Osteocyte (in vitro differentiated cells): ENCODE measurements at regions not wholly inside any gene's neighbourhood (a gene's known extent, or its start where the extent isn't known, plus 50 kb on each side); places are given as distances from the start of the nearest gene placed in this dataset.

ENCODE experiments used
- DNase-seq: peaks from one replicate; pipeline ENCODE4 v3.0.0; 2021; ENCODE audit warnings: mixed read lengths; ENCODE audit not compliant: unreplicated experiment; ENCODE audit errors: extremely low spot score
- H3K27ac Mint-ChIP-seq: one replicate; pipeline ENCODE4 v1.8.0; 2021; ENCODE audit warnings: mild to moderate bottlenecking, mixed read lengths; ENCODE audit not compliant: unreplicated experiment
- H3K27me3 Mint-ChIP-seq: one replicate; pipeline ENCODE4 v1.8.0; 2021; ENCODE audit warnings: mixed read lengths; ENCODE audit not compliant: unreplicated experiment
- H3K36me3 Mint-ChIP-seq: one replicate; pipeline ENCODE4 v1.8.0; 2021; ENCODE audit warnings: mixed read lengths; ENCODE audit not compliant: unreplicated experiment
- H3K4me1 Mint-ChIP-seq: one replicate; pipeline ENCODE4 v1.8.0; 2021; ENCODE audit warnings: mixed read lengths; ENCODE audit not compliant: unreplicated experiment
- H3K4me3 Mint-ChIP-seq: one replicate; pipeline ENCODE4 v1.8.0; 2021; ENCODE audit warnings: mild to moderate bottlenecking, moderate library complexity, mixed read lengths; ENCODE audit not compliant: unreplicated experiment
- H3K9me3 Mint-ChIP-seq: one replicate; pipeline ENCODE4 v1.8.0; 2021; ENCODE audit warnings: mixed read lengths; ENCODE audit not compliant: unreplicated experiment
- TF ChIP-seq, protein P1 (sequence below): fragments of 200-600 bp; sonication (generic); IDR thresholded peaks from 2 replicates; pipeline ENCODE4 v1.5.0; 2021; ENCODE audit warnings: antibody characterized with exemption, mild to moderate bottlenecking, moderate library complexity

DNA sequence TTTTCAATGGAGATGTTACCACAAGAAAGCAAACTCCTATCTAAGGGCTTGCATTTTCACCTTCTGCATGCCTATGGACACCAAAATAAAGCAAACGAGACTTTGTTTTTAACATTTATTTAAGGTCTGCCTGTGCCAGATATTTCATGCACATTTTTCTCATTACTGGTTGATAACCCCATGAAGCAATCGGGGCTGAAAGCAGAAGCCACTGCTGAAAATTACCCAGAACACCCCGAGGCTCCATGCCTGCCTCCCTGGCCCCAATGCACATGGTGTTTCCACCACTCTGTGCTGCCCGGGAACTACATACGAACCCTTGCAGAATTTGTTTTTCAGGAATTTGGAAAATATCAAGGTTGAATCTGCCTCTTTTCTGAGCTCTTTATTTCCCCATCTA lies 240.1 kb downstream of the NR2F1-AS1 start:
- Mint-ChIP-seq H3K4me1 (peaks cover 10% of the 10 kb centered on the region), H3K36me3 (peaks cover 1% of the 10 kb centered on the region), H3K4me3 (no peak overlapping the region), H3K9me3 (no peaks in the 10 kb centered on the region), H3K27me3 (no peaks in the 10 kb centered on the region), H3K27ac (no peak overlapping the region)
- TF ChIP-seq, protein P1, sequence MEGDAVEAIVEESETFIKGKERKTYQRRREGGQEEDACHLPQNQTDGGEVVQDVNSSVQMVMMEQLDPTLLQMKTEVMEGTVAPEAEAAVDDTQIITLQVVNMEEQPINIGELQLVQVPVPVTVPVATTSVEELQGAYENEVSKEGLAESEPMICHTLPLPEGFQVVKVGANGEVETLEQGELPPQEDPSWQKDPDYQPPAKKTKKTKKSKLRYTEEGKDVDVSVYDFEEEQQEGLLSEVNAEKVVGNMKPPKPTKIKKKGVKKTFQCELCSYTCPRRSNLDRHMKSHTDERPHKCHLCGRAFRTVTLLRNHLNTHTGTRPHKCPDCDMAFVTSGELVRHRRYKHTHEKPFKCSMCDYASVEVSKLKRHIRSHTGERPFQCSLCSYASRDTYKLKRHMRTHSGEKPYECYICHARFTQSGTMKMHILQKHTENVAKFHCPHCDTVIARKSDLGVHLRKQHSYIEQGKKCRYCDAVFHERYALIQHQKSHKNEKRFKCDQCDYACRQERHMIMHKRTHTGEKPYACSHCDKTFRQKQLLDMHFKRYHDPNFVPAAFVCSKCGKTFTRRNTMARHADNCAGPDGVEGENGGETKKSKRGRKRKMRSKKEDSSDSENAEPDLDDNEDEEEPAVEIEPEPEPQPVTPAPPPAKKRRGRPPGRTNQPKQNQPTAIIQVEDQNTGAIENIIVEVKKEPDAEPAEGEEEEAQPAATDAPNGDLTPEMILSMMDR: no peak
- DNase-seq: no peak

DNA sequence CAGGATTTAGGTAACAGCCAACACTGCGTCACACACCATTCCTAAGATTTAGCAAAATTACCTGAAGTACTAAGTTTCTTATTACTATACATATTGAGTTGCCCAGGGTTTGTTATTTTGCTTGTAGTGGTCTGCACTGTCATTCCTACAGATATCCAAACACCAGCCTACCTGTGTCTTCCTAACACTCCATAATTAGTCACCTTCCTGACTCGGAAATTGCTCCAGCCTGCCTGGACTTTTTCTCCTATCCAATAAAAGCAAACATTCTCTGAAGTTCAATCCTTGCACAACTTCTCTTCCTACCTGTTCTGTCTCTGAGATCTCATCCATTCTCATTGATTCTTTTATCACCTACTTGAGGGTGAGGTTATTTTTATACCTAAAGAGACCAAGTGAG lies 243.9 kb downstream of the NR2F1-AS1 start:
- no peak for DNase-seq
- H3K27me3 Mint-ChIP-seq: no peaks in the 10 kb centered on the region
- no peak overlapping the region for H3K4me3 Mint-ChIP-seq
- H3K9me3 Mint-ChIP-seq: no peaks in the 10 kb centered on the region
- TF ChIP-seq, protein P1: no peak
- H3K36me3 Mint-ChIP-seq: peaks cover 1% of the 10 kb centered on the region
- H3K27ac Mint-ChIP-seq: no peak overlapping the region
- H3K4me1 Mint-ChIP-seq: no peaks in the 10 kb centered on the region

DNA sequence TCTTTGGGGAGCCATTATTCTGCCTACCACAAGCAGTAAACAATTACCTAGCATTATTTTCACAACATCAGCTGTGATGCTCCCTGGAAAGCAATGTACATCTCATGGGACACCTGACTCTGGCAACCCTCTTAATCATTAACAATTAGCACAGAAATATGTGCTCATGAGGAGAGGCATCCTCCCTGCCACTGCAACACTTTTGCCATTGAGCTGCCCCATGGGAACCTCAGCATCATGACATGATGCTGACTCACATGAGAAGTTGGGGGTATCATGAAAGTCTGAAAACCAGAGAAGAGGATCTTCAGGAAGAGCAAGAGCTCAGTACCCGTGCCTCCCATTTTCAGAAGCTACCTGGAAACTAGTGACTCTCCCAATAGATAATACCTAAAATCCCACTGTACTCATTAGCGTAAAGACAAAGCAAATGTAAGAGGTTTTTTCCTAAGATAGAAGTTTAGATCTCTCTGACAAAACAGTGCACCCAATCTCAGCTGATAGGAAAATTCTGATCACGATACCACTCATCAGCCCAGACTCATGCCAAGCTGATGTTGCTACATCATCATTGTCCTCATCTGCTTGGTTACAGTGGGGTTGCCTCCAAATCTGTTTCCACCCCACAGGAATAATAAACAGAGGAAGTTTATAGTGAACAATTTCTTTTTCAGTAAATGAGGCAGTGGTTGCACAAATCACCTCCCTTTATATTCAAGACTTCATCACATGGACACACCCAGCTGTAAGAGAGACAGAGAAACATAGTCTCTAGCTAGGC lies 244.5 kb downstream of the NR2F1-AS1 start:
- no peak for DNase-seq
- Mint-ChIP-seq H3K27ac (no peak overlapping the region), H3K4me3 (no peak overlapping the region), H3K4me1 (no peaks in the 10 kb centered on the region), H3K36me3 (peaks cover 1% of the 10 kb centered on the region), H3K9me3 (no peaks in the 10 kb centered on the region), H3K27me3 (no peaks in the 10 kb centered on the region)
- TF ChIP-seq, protein P1: no peak

DNA sequence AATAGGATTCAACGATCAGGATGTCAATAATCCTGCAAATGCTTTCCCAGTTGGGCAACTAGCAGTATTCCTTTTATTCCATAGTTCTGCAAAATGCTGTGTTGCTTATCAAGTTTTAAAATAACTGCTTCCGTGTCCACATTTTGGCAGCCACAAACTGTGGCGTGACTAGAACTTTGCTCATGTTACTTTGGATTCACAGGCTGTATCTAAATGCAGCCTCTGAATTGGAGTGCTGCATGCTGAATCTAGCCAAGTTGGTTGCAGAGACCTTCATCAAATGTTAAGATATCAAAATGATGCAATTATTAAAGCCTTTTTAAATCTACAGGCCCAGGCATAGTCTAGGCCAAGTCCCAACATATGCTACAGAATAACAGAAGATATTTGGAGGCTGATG lies 249.2 kb downstream of the NR2F1-AS1 start:
- no peaks in the 10 kb centered on the region for H3K27me3 Mint-ChIP-seq

DNA sequence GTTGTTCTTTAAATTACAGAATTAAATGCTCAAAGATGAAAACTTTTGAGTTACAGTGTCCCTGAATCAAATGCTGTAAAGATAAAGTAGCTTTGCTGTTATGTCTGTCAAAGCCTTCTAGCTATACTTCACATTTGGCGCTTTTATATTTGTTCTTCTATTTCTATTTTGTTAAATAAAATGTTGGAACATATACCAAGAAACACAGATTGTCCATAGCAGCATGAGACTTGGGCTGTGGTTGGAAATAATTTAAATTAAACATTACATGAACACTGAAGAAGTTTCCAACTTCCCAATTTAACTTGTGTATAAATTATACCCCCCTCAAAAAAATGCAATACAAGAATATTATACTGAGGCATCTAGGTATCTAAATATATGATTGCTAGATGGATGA lies 249.8 kb downstream of the NR2F1-AS1 start:
- no peaks in the 10 kb centered on the region for H3K36me3 Mint-ChIP-seq
- H3K9me3 Mint-ChIP-seq: no peaks in the 10 kb centered on the region
- H3K4me3 Mint-ChIP-seq: no peak overlapping the region
- no peaks in the 10 kb centered on the region for H3K4me1 Mint-ChIP-seq
- TF ChIP-seq, protein P1: no peak
- no peak overlapping the region for H3K27ac Mint-ChIP-seq
- H3K27me3 Mint-ChIP-seq: no peaks in the 10 kb centered on the region
- no peak for DNase-seq

More for the DNA sequence above, 249.2 kb downstream of the NR2F1-AS1 start:
- no peak for DNase-seq
- Mint-ChIP-seq H3K4me3 (no peak overlapping the region), H3K4me1 (no peaks in the 10 kb centered on the region), H3K27ac (no peak overlapping the region), H3K9me3 (no peaks in the 10 kb centered on the region), H3K36me3 (no peaks in the 10 kb centered on the region)
- TF ChIP-seq, protein P1: no peak
